Midbrain (tissue), 1 donor: ENCODE measurements at regions not wholly inside any gene's neighbourhood (a gene's known extent, or its start where the extent isn't known, plus 50 kb on each side); places are given as distances from the start of the nearest gene placed in this dataset.

ENCODE experiments used
- DNase-seq: peaks from one replicate; lab custom pipeline; 2025; lab: John Stamatoyannopoulos, UW

DNA sequence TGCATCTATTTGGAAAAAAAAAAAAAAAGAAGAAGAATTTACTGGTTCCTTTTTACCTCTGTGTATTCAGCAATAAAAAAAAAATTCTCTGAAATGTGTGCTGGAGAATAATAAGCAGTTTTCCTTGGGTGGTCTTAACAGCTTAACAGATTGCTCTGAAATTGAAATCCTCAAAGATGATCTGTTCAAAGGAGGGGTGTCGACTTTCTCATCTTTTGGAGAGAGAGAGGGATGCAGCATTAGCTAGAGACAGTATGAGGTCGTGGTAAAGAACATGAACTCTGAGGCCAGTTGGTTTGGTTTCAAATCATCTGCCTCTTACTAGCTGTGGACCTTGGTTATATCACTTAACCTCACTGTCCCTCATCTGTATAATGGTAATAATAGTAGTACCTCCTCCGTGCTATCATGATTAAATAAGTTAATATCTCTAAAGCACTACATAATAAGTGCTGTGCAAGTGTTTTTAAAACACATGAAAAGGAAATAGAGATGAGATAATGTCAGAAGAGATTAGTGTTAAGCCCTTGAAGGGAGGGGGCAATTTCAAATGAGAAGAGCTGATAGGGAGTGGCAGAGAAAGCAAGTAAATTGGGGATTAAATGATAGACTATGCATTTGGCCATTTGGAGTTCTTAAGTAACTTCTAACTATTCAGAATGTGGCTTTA, 109.9 kb upstream of the LIMCH1 start:
- DNase-seq = no peak

DNA sequence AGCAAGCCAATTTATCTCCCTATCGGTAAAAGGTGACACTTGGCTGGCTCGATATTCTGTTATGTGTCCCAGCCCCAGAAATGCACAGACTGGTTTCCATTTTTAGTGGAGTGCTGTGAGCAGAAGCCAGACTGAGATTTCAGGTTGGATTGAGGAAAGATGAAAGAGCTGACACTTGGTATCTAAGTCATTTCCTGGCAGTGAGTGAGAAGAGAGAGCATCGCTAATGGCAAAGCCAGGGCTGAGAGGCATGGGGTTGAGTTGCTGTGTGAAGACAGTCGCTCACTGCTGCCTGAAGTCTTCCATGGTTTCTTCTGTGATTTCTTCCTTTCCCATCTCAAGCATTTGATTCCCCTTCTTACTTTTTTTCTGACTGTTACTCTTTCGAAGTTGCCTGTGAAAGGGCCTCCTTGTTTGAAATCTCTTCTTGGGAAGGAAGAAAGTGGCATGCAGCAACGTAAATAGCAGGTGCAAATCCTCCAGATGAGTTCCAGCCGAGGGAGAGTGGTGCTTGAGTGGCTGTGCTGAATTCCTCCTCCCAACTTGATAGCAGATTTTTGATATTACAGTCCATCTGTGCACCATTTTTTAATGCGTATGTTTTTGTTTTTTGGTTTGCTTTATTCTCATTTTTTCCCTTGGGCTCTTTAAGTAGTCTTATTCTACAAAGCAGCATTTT, 109.2 kb upstream of the LIMCH1 start:
- DNase-seq = no peak

- DNase-seq = no peak
Measured at GRCh38 chr4:41429280-41429669, 108.7 kb upstream of the LIMCH1 start.

DNA sequence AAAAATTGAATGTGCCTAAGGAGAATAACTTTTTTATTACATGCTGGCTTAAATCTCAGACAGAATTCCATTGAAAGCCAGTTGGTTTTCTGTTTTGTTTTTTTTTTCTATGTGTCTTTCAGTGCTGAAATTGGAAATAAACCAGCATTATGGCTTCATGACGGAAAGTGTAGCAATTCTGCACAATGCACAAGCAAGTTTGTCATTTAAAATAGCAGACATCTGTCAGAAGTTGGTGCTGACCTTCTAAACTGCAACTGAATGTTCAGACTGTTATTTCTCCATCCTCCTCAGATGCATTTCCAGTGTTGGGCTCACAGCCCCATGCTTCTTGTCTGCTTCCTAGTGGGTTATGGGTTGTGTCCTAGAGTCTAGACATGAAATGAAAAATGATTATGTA, 107.2 kb upstream of the LIMCH1 start:
- no peak for DNase-seq

GRCh38 chr4:41431276-41431675, 106.7 kb upstream of the LIMCH1 start:
- no peak for DNase-seq

- no peak for DNase-seq
Measured at GRCh38 chr4:41432219-41432618, 105.7 kb upstream of the LIMCH1 start.

GRCh38 chr4:41432881-41433280, 105.1 kb upstream of the LIMCH1 start:
- DNase-seq = peak; percentile 42

- no peak for DNase-seq
Measured at GRCh38 chr4:41433361-41433760, 104.6 kb upstream of the LIMCH1 start.

GRCh38 chr4:41435510-41435909, 102.4 kb upstream of the LIMCH1 start:
- no peak for DNase-seq

DNA sequence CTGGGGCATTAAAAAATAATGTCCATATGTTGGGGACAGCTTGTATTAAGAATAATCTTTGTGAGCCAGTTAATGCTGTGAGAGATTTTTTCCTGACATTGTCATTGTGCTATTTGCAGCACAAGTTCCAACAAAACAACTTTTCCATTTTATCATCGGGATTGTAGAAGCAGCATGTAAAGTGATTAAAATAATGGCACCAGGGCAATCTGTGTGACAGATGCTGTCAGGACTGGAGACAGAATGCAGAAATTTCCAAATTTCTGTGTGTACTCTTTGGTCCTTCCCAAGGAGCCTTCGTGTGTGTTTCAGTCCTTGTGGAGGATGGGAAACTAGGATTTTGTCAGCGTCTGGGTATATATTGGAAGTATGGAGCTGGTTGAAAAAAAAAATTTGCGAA, 101.5 kb upstream of the LIMCH1 start:
- no peak for DNase-seq

DNA sequence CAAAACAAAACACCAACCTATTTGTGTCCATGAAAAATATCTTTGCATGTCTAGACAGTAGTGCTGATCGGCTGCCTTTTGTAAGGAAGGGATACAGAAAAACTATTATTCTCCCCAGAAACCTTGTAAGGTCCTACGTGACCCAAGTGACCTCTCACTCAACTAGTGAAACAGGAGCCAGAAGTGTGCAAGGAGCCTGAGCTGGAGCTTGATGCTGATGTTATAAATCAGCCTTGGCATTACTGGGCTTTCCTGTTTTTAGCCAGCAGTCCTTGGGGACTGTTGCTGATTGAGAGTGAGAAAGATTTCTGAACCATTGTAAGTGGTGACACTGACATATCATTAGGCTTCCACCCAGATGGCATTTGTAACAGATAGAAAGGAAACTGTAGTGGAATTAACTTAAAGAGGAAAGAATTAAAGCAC, 100.8 kb upstream of the LIMCH1 start:
- DNase-seq = no peak

GRCh38 chr4:41438931-41439297, 99.0 kb upstream of the LIMCH1 start:
- no peak for DNase-seq

DNA sequence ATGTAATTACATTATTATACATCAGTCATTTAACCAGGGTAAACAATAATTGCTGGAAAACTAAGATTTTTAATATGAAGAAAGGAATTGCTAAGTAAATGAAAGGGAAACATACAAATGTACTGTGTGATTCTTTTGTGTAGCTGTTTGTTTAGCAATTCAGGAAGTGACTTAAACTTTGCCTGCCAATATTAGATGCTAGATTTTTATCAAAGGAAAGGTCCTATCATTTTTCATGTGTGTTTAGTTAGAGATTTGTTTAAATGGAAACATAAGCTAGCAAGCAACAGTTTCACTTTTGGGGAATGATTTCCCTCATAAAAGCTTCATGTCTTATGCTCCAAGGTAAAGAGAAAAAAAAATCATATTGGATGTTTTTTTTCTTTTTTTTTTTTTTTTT, 95.1 kb upstream of the LIMCH1 start:
- no peak for DNase-seq

DNA sequence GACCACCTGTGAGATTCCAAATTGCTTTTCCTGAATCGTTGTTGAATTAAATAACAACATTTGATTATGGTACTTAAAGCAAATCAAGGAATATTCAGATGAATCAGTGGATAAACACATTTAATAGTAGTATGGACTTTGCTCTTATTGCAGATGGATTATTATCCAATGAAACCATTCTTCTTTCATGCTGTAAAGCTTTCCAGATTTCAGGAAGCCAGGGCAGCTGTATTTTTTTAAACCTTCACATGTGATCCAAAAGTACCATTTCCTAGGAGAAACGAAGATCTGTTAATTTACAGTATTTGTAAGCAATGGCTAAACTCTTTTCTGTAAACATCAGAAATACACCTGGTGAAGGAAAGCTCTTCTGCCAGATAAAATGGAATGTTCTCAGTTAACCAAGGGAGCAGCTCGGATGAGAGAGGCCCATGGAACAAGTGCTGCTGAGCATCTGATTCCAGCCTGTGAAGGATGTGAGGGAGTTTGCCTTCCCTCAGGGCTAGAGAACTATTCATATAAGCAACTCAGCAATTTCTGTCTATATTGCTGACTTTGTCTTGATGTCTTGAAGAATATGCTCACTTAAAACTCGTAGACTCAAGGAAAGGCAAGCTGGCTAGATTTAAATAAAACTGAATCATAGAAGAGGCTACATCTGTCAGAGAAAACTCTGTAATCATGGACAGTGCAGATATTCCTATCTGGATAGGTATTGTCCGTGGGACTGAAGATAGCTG, 94.4 kb upstream of the LIMCH1 start:
- no peak for DNase-seq

DNA sequence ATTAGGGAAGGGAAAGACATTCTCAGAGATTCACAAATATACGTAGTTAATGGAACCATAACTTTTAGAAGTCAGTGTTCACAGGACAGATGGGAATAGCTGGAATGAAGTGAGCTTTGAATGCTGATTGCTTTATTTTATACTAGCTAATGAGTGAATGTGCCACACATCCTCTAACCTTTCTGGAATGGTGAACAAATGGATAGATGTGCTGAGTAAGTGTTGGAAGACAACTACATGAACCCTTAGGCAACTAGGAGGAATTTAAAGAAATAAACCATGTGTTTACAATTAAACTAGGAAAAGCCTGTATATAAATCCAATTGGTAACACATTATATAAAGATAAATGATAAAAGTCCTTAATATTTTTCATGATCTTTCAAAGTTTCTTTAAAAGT, 91.6 kb upstream of the LIMCH1 start:
- no peak for DNase-seq

DNA sequence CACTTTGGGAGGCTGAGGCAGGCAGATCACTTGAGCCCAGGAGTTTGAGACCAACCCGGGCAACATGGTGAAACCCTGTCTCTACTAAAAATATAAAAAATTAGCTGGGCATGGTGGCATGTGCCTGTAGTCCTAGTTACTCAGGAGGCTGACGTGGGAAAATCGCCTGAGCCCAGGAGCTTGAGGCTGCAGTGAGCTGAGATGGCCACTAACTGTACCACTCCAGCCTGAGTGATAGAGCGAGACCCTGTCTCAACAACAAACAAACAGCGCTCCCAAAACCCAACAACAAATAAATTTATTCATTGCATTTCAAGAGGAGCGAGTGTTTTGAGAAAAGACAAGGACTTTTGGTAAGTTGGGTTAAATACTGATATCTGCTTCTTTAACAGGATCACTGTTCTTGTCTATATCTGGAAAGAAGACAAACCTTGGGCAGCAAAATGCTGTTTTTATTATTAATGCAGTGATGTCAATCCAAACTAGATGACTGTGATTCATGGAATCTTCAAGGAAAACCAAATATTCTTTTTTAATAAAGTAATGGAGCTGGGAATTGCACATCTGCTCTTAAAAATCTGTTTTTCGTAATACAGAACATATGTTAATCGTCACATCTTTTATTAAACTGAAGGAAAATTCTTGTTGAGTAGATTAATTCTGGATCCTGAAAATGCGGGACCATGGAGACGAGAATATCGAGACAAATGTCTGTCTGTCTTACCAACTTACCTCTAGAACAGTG, 90.8 kb upstream of the LIMCH1 start:
- DNase-seq = no peak

- DNase-seq = no peak
Measured at GRCh38 chr4:41448934-41449333, 89.0 kb upstream of the LIMCH1 start.

- DNase-seq = no peak
Measured at GRCh38 chr4:41451961-41452360, 86.0 kb upstream of the LIMCH1 start.

- no peak for DNase-seq
Measured at GRCh38 chr4:41452484-41453225, 85.3 kb upstream of the LIMCH1 start.

- no peak for DNase-seq
Measured at GRCh38 chr4:41454423-41454822, 83.5 kb upstream of the LIMCH1 start.

DNA sequence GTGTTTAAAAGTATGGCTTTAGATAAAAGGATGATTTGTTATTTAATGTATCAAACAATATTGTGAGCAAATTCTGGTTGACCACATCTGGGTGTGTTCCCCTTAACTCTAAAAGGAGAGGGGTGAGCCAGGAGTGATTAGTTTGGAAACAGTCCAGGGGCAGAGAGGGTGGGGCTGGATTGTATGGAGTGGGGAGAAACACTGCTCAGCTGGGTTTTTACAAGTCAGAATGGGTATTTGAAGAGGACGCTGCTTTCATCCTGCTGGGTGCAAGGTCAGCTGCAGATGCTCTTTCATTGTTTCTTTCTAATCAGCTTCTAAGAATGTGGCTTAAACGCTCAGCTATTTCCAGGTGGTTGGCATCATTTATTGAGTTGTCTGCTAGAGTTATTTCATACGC, 82.8 kb upstream of the LIMCH1 start:
- no peak for DNase-seq

DNA sequence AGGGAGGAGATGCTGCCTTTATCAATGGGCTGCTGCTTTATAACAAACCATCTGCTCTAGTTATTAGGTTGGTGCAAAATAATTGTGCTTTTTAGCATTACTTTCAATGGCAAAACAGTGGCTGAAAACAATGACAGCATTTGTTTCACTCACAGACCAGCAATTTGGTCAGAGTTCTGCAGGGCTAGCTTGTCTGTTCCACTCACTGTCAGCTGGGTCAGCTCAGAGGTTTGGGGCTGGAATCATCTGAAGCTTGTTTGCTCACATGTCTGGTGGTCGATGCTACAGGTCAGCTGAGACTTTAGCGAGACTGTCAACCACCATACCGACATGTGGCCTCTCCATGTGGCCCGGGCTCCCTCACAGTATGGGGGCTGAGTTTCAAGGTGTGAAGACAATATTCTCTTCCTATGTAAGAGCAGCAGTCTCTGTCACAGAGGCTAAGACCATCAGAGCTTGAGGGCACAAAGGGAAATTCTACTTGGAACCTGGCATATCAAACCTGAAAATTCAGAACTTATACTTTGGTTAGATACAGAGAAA, 81.3 kb upstream of the LIMCH1 start:
- peak; percentile 22 for DNase-seq
